Activated CD4-positive, alpha-beta memory T cell treated with anti-CD3 and anti-CD28 coated beads for 36 hours (primary cell): ENCODE measurements at regions not wholly inside any gene's neighbourhood (a gene's known extent, or its start where the extent isn't known, plus 50 kb on each side); places are given as distances from the start of the nearest gene placed in this dataset.
"Not testable (repeated sequence)": the region's sequence is repeated elsewhere in the genome, so short reads cannot be mapped to it uniquely, and the experiment has no call there.

Experiments used
- CTCF ChIA-PET: fragments of 350-600 bp; sonication (Branson Sonifier 250); formaldehyde crosslinking; loops from one replicate; lab custom pipeline; 2021; ENCODE audit warnings: antibody characterized with exemption, inconsistent platforms; lab: Charles Lee
- POLR2A ChIA-PET: fragments of 350-600 bp; sonication (Branson Sonifier 250); formaldehyde crosslinking; loops from one replicate; lab custom pipeline; 2021; ENCODE audit warnings: antibody characterized with exemption; lab: Charles Lee
- DNase-seq: peaks from one replicate; pipeline ENCODE4 v3.0.0-alpha.2; 2020
- H3K27ac Mint-ChIP-seq: one replicate; pipeline ENCODE4 v1.8.0; 2021; ENCODE audit warnings: mixed read lengths
- H3K27me3 Mint-ChIP-seq: one replicate; pipeline ENCODE4 v1.8.0; 2021; ENCODE audit warnings: mixed read lengths
- H3K36me3 Mint-ChIP-seq: one replicate; pipeline ENCODE4 v1.8.0; 2021; ENCODE audit warnings: mixed read lengths
- H3K4me1 Mint-ChIP-seq: one replicate; pipeline ENCODE4 v1.8.0; 2021; ENCODE audit warnings: low read depth, mixed read lengths
- H3K4me3 Mint-ChIP-seq: one replicate; pipeline ENCODE4 v1.8.0; 2021; ENCODE audit warnings: mild to moderate bottlenecking, mixed read lengths
- H3K9me3 Mint-ChIP-seq: one replicate; pipeline ENCODE4 v1.8.0; 2021; ENCODE audit warnings: mixed read lengths
- intact Hi-C: fragments of 100-400 bp; cut with micrococcal nuclease; formaldehyde crosslinking; loops from one replicate; pipeline ENCODE4 v1.15.1; 2023

- Mint-ChIP-seq H3K27me3 (peaks cover 4% of the 10 kb centered on the region), H3K4me1 (no peaks in the 10 kb centered on the region), H3K36me3 (no peaks in the 10 kb centered on the region), H3K4me3 (no peak overlapping the region), H3K27ac (no peak overlapping the region), H3K9me3 (no peaks in the 10 kb centered on the region)
- ChIA-PET POLR2A (no interaction called here), CTCF (no interaction called here)
- intact Hi-C loops = no loop called here
- DNase-seq = no peak
Measured at GRCh38 chr20:4472906-4473305, 213.3 kb upstream of the PRNP start.

- H3K4me1 Mint-ChIP-seq = no peaks in the 10 kb centered on the region
- no peak overlapping the region for H3K4me3 Mint-ChIP-seq
- peaks cover 4% of the 10 kb centered on the region for H3K27me3 Mint-ChIP-seq
- POLR2A ChIA-PET = no interaction called here
- DNase-seq = no peak
- CTCF ChIA-PET = no interaction called here
- H3K9me3 Mint-ChIP-seq = no peaks in the 10 kb centered on the region
- intact Hi-C loops = no loop called here
- no peaks in the 10 kb centered on the region for H3K36me3 Mint-ChIP-seq
- H3K27ac Mint-ChIP-seq = no peak overlapping the region
Measured at GRCh38 chr20:4471221-4471620, 215.0 kb upstream of the PRNP start.

GRCh38 chr20:4470375-4470774 lies 215.9 kb upstream of the PRNP start:
- no peak overlapping the region for H3K4me3 Mint-ChIP-seq
- no peaks in the 10 kb centered on the region for H3K9me3 Mint-ChIP-seq

GRCh38 chr20:4469910-4470309 lies 216.3 kb upstream of the PRNP start:
- H3K9me3 Mint-ChIP-seq = no peaks in the 10 kb centered on the region
- DNase-seq = no peak
- no peak overlapping the region for H3K27ac Mint-ChIP-seq
- H3K4me3 Mint-ChIP-seq = no peak overlapping the region
- ChIA-PET POLR2A (interaction anchor here (0.6 kb wide), 1 partner anchor 191 kb away, joined by 3 read pairs; no protein-coding TSS in a partner anchor), CTCF (no interaction called here)
- H3K36me3 Mint-ChIP-seq = no peaks in the 10 kb centered on the region
- intact Hi-C loops = no loop called here
- peaks cover 4% of the 10 kb centered on the region for H3K27me3 Mint-ChIP-seq
- no peaks in the 10 kb centered on the region for H3K4me1 Mint-ChIP-seq

More at GRCh38 chr20:4470375-4470774, 215.9 kb upstream of the PRNP start:
- DNase-seq = no peak
- Mint-ChIP-seq H3K27me3 (peaks cover 4% of the 10 kb centered on the region), H3K27ac (no peak overlapping the region), H3K36me3 (no peaks in the 10 kb centered on the region), H3K4me1 (no peaks in the 10 kb centered on the region)
- POLR2A ChIA-PET = interaction anchor here (0.6 kb wide), 1 partner anchor 191 kb away, joined by 3 read pairs; no protein-coding TSS in a partner anchor
- CTCF ChIA-PET = no interaction called here
- intact Hi-C loops = no loop called here

GRCh38 chr20:4468114-4468513 lies 218.1 kb upstream of the PRNP start:
- H3K36me3 Mint-ChIP-seq = no peaks in the 10 kb centered on the region
- ChIA-PET POLR2A (no interaction called here), CTCF (no interaction called here)

GRCh38 chr20:4465855-4466545 lies 216.9 kb upstream of the ADRA1D start:
- Mint-ChIP-seq H3K4me1 (no peaks in the 10 kb centered on the region), H3K9me3 (no peaks in the 10 kb centered on the region), H3K27ac (no peak overlapping the region), H3K4me3 (no peak overlapping the region), H3K27me3 (peaks cover 4% of the 10 kb centered on the region), H3K36me3 (no peaks in the 10 kb centered on the region)
- DNase-seq = no peak
- intact Hi-C loops = no loop called here
- ChIA-PET POLR2A (no interaction called here), CTCF (no interaction called here)

More at GRCh38 chr20:4468114-4468513, 218.1 kb upstream of the PRNP start:
- DNase-seq = no peak
- peaks cover 4% of the 10 kb centered on the region for H3K27me3 Mint-ChIP-seq
- no peak overlapping the region for H3K4me3 Mint-ChIP-seq
- no peaks in the 10 kb centered on the region for H3K4me1 Mint-ChIP-seq
- intact Hi-C loops = no loop called here
- H3K27ac Mint-ChIP-seq = no peak overlapping the region
- H3K9me3 Mint-ChIP-seq = no peaks in the 10 kb centered on the region

- no peak for DNase-seq
- no peaks in the 10 kb centered on the region for H3K36me3 Mint-ChIP-seq
- no peaks in the 10 kb centered on the region for H3K4me1 Mint-ChIP-seq
- POLR2A ChIA-PET = no interaction called here
- H3K27ac Mint-ChIP-seq = no peak overlapping the region
- no peaks in the 10 kb centered on the region for H3K9me3 Mint-ChIP-seq
- no peak overlapping the region for H3K4me3 Mint-ChIP-seq
- CTCF ChIA-PET = interaction anchor here (0.6 kb wide), 1 partner anchor 310 kb away, joined by 3 read pairs; no protein-coding TSS in a partner anchor
- H3K27me3 Mint-ChIP-seq = peaks cover 2% of the 10 kb centered on the region
- intact Hi-C loops = no loop called here
Measured at GRCh38 chr20:4465212-4465611, 216.1 kb upstream of the ADRA1D start.

- H3K36me3 Mint-ChIP-seq, H3K9me3 Mint-ChIP-seq, H3K27me3 Mint-ChIP-seq, H3K27ac Mint-ChIP-seq, DNase-seq, POLR2A ChIA-PET, CTCF ChIA-PET, H3K4me3 Mint-ChIP-seq, H3K4me1 Mint-ChIP-seq, intact Hi-C loops: not testable (repeated sequence)
Measured at GRCh38 chr20:4462801-4463200, 213.7 kb upstream of the ADRA1D start.

- POLR2A ChIA-PET = no interaction called here
- intact Hi-C loops = no loop called here
- Mint-ChIP-seq H3K27me3 (no peaks in the 10 kb centered on the region), H3K27ac (no peak overlapping the region), H3K9me3 (peaks cover 3% of the 10 kb centered on the region), H3K4me3 (no peak overlapping the region), H3K36me3 (no peaks in the 10 kb centered on the region), H3K4me1 (no peaks in the 10 kb centered on the region)
- CTCF ChIA-PET = no interaction called here
- DNase-seq = no peak
Measured at GRCh38 chr20:4459081-4459480, 210.0 kb upstream of the ADRA1D start.

GRCh38 chr20:4457566-4458543 lies 208.8 kb upstream of the ADRA1D start:
- ChIA-PET CTCF (no interaction called here), POLR2A (no interaction called here)
- Mint-ChIP-seq H3K36me3 (no peaks in the 10 kb centered on the region), H3K27ac (no peak overlapping the region), H3K4me3 (no peak overlapping the region), H3K27me3 (no peaks in the 10 kb centered on the region), H3K4me1 (no peaks in the 10 kb centered on the region), H3K9me3 (peaks cover 3% of the 10 kb centered on the region)
- DNase-seq = no peak
- intact Hi-C loops = no loop called here

- intact Hi-C loops = no loop called here
Measured at GRCh38 chr20:4455996-4456395, 206.9 kb upstream of the ADRA1D start.

GRCh38 chr20:4455301-4455701 lies 206.2 kb upstream of the ADRA1D start:
- H3K4me1 Mint-ChIP-seq = no peaks in the 10 kb centered on the region
- intact Hi-C loops = no loop called here
- no peak for DNase-seq

More at GRCh38 chr20:4455996-4456395, 206.9 kb upstream of the ADRA1D start:
- Mint-ChIP-seq H3K27me3 (no peaks in the 10 kb centered on the region), H3K27ac (no peak overlapping the region), H3K9me3 (peaks cover 3% of the 10 kb centered on the region), H3K4me3 (no peak overlapping the region), H3K4me1 (no peaks in the 10 kb centered on the region), H3K36me3 (no peaks in the 10 kb centered on the region)
- CTCF ChIA-PET = no interaction called here
- POLR2A ChIA-PET = no interaction called here
- no peak for DNase-seq

More at GRCh38 chr20:4455301-4455701, 206.2 kb upstream of the ADRA1D start:
- no peaks in the 10 kb centered on the region for H3K27me3 Mint-ChIP-seq
- no peak overlapping the region for H3K27ac Mint-ChIP-seq
- H3K36me3 Mint-ChIP-seq = no peaks in the 10 kb centered on the region
- ChIA-PET CTCF (no interaction called here), POLR2A (no interaction called here)
- H3K9me3 Mint-ChIP-seq = peaks cover 3% of the 10 kb centered on the region
- no peak overlapping the region for H3K4me3 Mint-ChIP-seq
